PC-9 (cell line): ENCODE measurements at regions not wholly inside any gene's neighbourhood (a gene's known extent, or its start where the extent isn't known, plus 50 kb on each side); places are given as distances from the start of the nearest gene placed in this dataset.

Experiments used
- BruUV-seq: library from RNA; stranded (reverse); fragments of 400-500 nt; replicated peaks from 2 replicates; lab custom pipeline; 2021; lab: Mats Ljungman, UMichigan
- CTCF ChIA-PET: fragments of 300-600 bp; sonication (Branson Sonifier 250); formaldehyde crosslinking; loops from one replicate; lab custom pipeline; 2022; ENCODE audit warnings: antibody characterized with exemption; lab: Charles Lee
- POLR2A ChIA-PET: fragments of 300-600 bp; sonication (Branson Sonifier 250); formaldehyde crosslinking; loops from one replicate; lab custom pipeline; 2022; ENCODE audit warnings: antibody characterized with exemption; ENCODE audit not compliant: unreplicated experiment; lab: Charles Lee
- DNase-seq, 2 experiments: peaks; one replicate each; pipeline versions ENCODE4 v3.0.0 to v3.0.0-alpha.2; 2015 to 2022; ENCODE audit warnings: mixed read lengths in 1 of 2
- H2AFZ ChIP-seq: fragments of 200-600 bp; sonication (generic); 2 replicates; pipeline ENCODE4 v1.8.1; 2017; ENCODE audit warnings: antibody characterized with exemption
- H3F3A ChIP-seq: fragments of 200-600 bp; sonication (generic); 2 replicates; pipeline ENCODE4 v1.8.1; 2017; ENCODE audit warnings: antibody characterized with exemption, mild to moderate bottlenecking, low read depth; ENCODE audit not compliant: insufficient read depth
- H3K27ac ChIP-seq: fragments of 200-600 bp; sonication (generic); 2 replicates; pipeline ENCODE4 v1.6.1; 2016; ENCODE audit warnings: mixed run types
- H3K27me3 ChIP-seq: fragments of 200-600 bp; sonication (generic); 2 replicates; pipeline ENCODE4 v1.6.1; 2016; ENCODE audit warnings: low read depth, mixed run types; ENCODE audit not compliant: insufficient read depth
- H3K36me3 ChIP-seq: fragments of 200-600 bp; sonication (generic); 2 replicates; pipeline ENCODE4 v1.6.1; 2016; ENCODE audit warnings: low read depth, mixed run types
- H3K4me1 ChIP-seq: fragments of 200-600 bp; sonication (generic); replicated peaks from 2 replicates; pipeline ENCODE4 v1.6.1; 2016; ENCODE audit warnings: mixed run types; ENCODE audit not compliant: insufficient read depth
- H3K4me2 ChIP-seq: fragments of 200-600 bp; sonication (generic); 2 replicates; pipeline ENCODE4 v1.6.1; 2017; ENCODE audit warnings: mixed run types
- H3K4me3 ChIP-seq: fragments of 200-600 bp; sonication (generic); 2 replicates; pipeline ENCODE4 v1.6.1; 2016; ENCODE audit warnings: mixed run types
- H3K79me2 ChIP-seq: fragments of 200-600 bp; sonication (generic); 2 replicates; pipeline ENCODE4 v1.6.1; 2017; ENCODE audit warnings: low read depth, mixed run types
- H3K9me2 ChIP-seq: fragments of 200-600 bp; sonication (generic); 2 replicates; pipeline ENCODE4 v1.8.1; 2017; ENCODE audit warnings: mild to moderate bottlenecking; ENCODE audit not compliant: insufficient read depth
- H3K9me3 ChIP-seq: fragments of 200-600 bp; sonication (generic); 2 replicates; pipeline ENCODE4 v1.8.1; 2016; ENCODE audit warnings: low read depth; ENCODE audit not compliant: insufficient read depth
- H4K20me1 ChIP-seq: fragments of 200-600 bp; sonication (generic); 2 replicates; pipeline ENCODE4 v1.8.1; 2017; ENCODE audit not compliant: insufficient read depth
- CTCF ChIP-seq: fragments of 200-600 bp; sonication (generic); conservative IDR thresholded peaks from 2 replicates; pipeline ENCODE4 v1.6.1; 2017; ENCODE audit warnings: mixed run types, antibody characterized with exemption, mild to moderate bottlenecking, moderate library complexity
- EZH2 ChIP-seq: fragments of 200-600 bp; sonication (generic); IDR thresholded peaks from 2 replicates; pipeline ENCODE4 v1.8.0; 2017; ENCODE audit warnings: antibody characterized with exemption, low read depth
- intact Hi-C: fragments of 100-400 bp; cut with micrococcal nuclease; formaldehyde crosslinking; loops from one replicate; pipeline ENCODE4 v1.10.0; 2022; ENCODE audit not compliant: unreplicated experiment

GRCh38 chr22:25465949-25466348 is 98.5 kb upstream of the GRK3 start:
- no TSS peak for BruUV-seq
- no peak overlapping the region for H2AFZ ChIP-seq
- TF ChIP-seq CTCF = no peak
- TF ChIP-seq EZH2 = no peak
- H3K9me3 ChIP-seq = no peaks in the 10 kb centered on the region
- no peaks in the 10 kb centered on the region for H3K9me2 ChIP-seq
- no peaks in the 10 kb centered on the region for H3K36me3 ChIP-seq
- H3K4me1 ChIP-seq = no peaks in the 10 kb centered on the region
- no peaks in the 10 kb centered on the region; the same call in 1 of the 2 replicates for H4K20me1 ChIP-seq
- H3K4me2 ChIP-seq = no peak overlapping the region
- no peak overlapping the region for H3K4me3 ChIP-seq
- DNase-seq = no peak
- CTCF ChIA-PET = no interaction called here
- POLR2A ChIA-PET = no interaction called here
- H3K27me3 ChIP-seq = no peaks in the 10 kb centered on the region
- H3F3A ChIP-seq = no peaks in the 10 kb centered on the region
- intact Hi-C loops = no loop called here
- H3K27ac ChIP-seq = no peak overlapping the region
- no peaks in the 10 kb centered on the region for H3K79me2 ChIP-seq

- no peak overlapping the region for H3K27ac ChIP-seq
- H3K79me2 ChIP-seq = no peaks in the 10 kb centered on the region
- H3K4me3 ChIP-seq = no peak overlapping the region
- H3K9me3 ChIP-seq = no peaks in the 10 kb centered on the region
- CTCF ChIA-PET = no interaction called here
- H3F3A ChIP-seq = no peaks in the 10 kb centered on the region
- no peak for TF ChIP-seq CTCF
- TF ChIP-seq EZH2 = no peak
- POLR2A ChIA-PET = no interaction called here
- DNase-seq = no peak
- H4K20me1 ChIP-seq = no peaks in the 10 kb centered on the region
- intact Hi-C loops = no loop called here
- BruUV-seq = no TSS peak
- H3K4me1 ChIP-seq = no peaks in the 10 kb centered on the region
- no peak overlapping the region for H2AFZ ChIP-seq
- no peak overlapping the region for H3K4me2 ChIP-seq
- no peaks in the 10 kb centered on the region for H3K36me3 ChIP-seq
- peaks cover 44% of the 10 kb centered on the region for H3K27me3 ChIP-seq
- H3K9me2 ChIP-seq = no peaks in the 10 kb centered on the region
Measured at GRCh38 chr22:25472382-25472781, 92.1 kb upstream of the GRK3 start.

GRCh38 chr22:25475257-25476022 is 89.0 kb upstream of the GRK3 start:
- no peaks in the 10 kb centered on the region for H3K4me1 ChIP-seq
- no peak overlapping the region for H3K4me2 ChIP-seq
- H3K9me2 ChIP-seq = no peaks in the 10 kb centered on the region
- H4K20me1 ChIP-seq = no peaks in the 10 kb centered on the region
- H2AFZ ChIP-seq = no peak overlapping the region
- H3K79me2 ChIP-seq = no peaks in the 10 kb centered on the region
- intact Hi-C loops = no loop called here
- H3K9me3 ChIP-seq = no peaks in the 10 kb centered on the region
- ChIA-PET CTCF (no interaction called here), POLR2A (no interaction called here)
- H3K36me3 ChIP-seq = no peaks in the 10 kb centered on the region
- H3K4me3 ChIP-seq = no peak overlapping the region
- no peak overlapping the region for H3K27ac ChIP-seq
- BruUV-seq = no TSS peak
- peaks cover 65% of the 10 kb centered on the region for H3K27me3 ChIP-seq
- no peak for DNase-seq
- H3F3A ChIP-seq = no peaks in the 10 kb centered on the region
- no peak for TF ChIP-seq CTCF
